GM10266 (cell line): ENCODE measurements at regions not wholly inside any gene's neighbourhood (a gene's known extent, or its start where the extent isn't known, plus 50 kb on each side); places are given as distances from the start of the nearest gene placed in this dataset.

ENCODE experiments used
- DNase-seq: peaks from one replicate; pipeline ENCODE4 v3.0.0; 2012; ENCODE audit errors: extremely low spot score
- TF ChIP-seq, protein P1 (sequence below): IDR thresholded peaks from 2 replicates; pipeline ENCODE4 v1.5.1; 2012; ENCODE audit warnings: mild to moderate bottlenecking, low read depth; ENCODE audit not compliant: control insufficient read depth, insufficient read depth; ENCODE audit errors: missing control alignments

- TF ChIP-seq, protein P1, sequence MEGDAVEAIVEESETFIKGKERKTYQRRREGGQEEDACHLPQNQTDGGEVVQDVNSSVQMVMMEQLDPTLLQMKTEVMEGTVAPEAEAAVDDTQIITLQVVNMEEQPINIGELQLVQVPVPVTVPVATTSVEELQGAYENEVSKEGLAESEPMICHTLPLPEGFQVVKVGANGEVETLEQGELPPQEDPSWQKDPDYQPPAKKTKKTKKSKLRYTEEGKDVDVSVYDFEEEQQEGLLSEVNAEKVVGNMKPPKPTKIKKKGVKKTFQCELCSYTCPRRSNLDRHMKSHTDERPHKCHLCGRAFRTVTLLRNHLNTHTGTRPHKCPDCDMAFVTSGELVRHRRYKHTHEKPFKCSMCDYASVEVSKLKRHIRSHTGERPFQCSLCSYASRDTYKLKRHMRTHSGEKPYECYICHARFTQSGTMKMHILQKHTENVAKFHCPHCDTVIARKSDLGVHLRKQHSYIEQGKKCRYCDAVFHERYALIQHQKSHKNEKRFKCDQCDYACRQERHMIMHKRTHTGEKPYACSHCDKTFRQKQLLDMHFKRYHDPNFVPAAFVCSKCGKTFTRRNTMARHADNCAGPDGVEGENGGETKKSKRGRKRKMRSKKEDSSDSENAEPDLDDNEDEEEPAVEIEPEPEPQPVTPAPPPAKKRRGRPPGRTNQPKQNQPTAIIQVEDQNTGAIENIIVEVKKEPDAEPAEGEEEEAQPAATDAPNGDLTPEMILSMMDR: no peak
- no peak for DNase-seq
Observed at GRCh38 chr1:173300061-173301044, 93.2 kb upstream of the TNFSF4 start.

- TF ChIP-seq, protein P1: no peak
- no peak for DNase-seq
Observed at GRCh38 chr1:173301507-173301906, 94.4 kb upstream of the TNFSF4 start.

GRCh38 chr1:173302366-173302765 lies 95.2 kb upstream of the TNFSF4 start:
- TF ChIP-seq, protein P1: no peak
- DNase-seq: no peak

DNA sequence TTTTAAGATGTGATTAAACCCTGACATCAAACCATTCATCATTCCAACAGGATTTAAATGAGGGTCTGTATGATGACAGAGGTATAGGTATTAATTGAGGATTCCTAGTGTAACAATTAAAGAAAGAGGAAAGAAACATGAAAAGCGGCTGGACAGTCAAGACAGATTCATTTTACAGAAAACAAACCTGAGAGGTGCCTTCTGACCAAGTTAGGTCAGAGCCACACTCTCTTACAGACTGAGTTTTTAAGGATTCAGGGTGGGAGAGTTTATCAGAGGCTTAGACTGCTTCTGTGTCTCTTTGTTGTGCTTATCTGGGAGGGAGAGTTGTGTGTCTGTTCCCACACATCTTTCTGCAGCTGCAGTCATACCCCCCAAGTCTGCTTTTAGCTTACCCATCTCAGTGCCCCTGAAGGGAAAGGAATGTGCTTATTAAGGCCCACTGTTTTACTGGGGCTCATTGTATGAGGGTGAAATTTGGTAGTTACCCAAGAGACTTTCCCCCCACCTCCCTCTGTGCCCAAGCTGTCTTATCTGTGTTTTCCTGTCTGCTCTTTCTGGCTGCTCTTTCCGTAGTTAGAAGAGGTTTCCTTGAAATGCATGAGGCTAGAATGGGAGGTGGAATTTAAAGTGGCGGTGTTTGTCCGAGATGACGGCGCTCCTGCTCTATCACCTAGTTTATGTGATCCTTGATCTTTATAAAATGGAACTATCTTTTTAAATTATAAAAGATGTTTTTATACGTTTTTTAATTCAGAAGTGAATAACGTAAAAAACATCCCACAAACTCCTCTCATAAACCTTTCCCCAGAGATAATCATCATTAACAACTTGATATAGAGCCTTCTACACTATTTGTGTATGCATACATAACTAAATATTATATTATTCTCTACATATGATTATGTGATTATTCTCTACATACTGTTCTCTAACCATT lies 96.0 kb upstream of the TNFSF4 start:
- TF ChIP-seq, protein P1: no peak
- no peak for DNase-seq

DNA sequence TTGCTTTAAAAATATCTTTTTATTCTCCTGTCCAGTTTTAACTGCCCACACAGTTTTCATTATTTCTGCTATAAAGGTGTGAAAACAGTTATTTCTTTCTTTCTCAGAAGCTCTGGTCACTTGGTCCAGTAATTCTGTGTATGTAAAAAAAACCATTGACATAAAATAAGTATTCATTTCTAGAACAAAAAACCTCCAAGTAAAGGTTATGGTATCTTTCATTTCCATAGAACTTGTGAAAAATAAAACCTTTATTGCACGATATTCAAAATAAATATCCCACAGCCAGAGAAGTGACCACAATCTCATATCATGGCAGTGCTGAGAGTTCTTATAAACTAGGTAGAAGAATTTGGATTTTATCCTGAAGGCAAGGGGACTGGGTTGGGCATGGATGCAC lies 96.9 kb upstream of the TNFSF4 start:
- DNase-seq: no peak
- TF ChIP-seq, protein P1: no peak

- TF ChIP-seq, protein P1: no peak
- DNase-seq: no peak
Observed at GRCh38 chr1:173304529-173305227, 97.5 kb upstream of the TNFSF4 start.
